ENCODE measurements at regions not wholly inside any gene's neighbourhood (a gene's known extent, or its start where the extent isn't known, plus 50 kb on each side); places are given as distances from the start of the nearest gene placed in this dataset.
"Not testable (repeated sequence)": the region's sequence is repeated elsewhere in the genome, so short reads cannot be mapped to it uniquely, and the experiment has no call there.

DNA sequence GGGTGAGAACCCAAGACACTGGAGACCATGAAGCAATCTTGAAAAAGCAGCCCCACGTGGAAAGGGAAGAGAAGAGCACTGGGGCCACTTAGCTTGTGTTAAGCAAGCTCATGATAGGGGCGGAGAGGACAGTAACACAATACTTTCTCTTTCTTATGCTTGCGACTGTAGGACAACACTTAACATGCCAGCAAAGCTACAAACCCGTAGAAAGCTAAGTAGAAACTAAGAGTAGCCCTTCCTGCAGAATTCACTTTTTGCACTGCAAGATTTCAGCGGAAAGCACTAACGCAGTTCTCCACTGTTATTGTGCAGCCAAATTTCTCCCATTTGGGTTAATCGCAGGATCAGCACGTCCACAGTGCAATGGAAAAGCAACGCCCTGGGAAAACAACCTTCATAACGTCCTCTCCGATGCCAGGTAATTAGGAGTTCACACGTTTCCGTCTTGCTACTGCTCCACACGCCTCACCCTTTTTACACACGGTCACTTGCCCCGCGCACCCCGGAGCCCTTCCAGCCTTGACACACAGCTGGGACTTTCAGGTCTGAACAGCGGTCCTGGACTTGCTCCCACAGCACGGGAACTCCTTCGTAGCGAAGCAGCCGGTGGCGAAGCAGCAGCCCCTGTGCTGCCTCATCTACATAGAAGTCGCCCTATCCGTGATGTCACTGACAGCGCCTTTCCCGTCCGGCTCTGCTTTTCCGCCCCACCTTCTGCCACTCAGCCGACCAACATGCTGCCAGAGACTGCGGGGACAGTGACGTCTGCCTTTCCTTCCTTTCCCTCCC, 148.6 kb downstream of the PPIAL4G start:
- no peak overlapping the region for H2BK5ac ChIP-seq (ENCODE audit: low read depth, low read length, poor library complexity, severe bottlenecking)
- H2AK5ac ChIP-seq (ENCODE audit: low read length, severe bottlenecking) = no peak overlapping the region
- H3K27me3 ChIP-seq (ENCODE audit: control insufficient read depth in 1 of 2, insufficient read depth in 1 of 2, low read length in 2 of 2) = peaks cover 7 to 22% of the 10 kb centered on the region in 2 experiments
- no peaks in the 10 kb centered on the region for H3K36me3 ChIP-seq (ENCODE audit: control insufficient read depth in 1 of 2, insufficient read depth in 2 of 2, low read depth in 1 of 2, low read length in 2 of 2)
- H2BK15ac ChIP-seq (ENCODE audit: low read depth, poor library complexity, severe bottlenecking) = no peak overlapping the region
- H3K4me3 ChIP-seq (ENCODE audit: insufficient read depth in 1 of 2, low read depth in 1 of 2, low read length in 2 of 2) = peak overlapping the region; percentile 42 to 84
- no peak overlapping the region for H3K27ac ChIP-seq (ENCODE audit: low read length, poor library complexity, severe bottlenecking)
- H3K9me3 ChIP-seq (ENCODE audit: control insufficient read depth, low read length) = peaks cover 6% of the 10 kb centered on the region
- H4K91ac ChIP-seq (ENCODE audit: low read length) = peak overlapping the region; percentile 83
- DNase-seq = peak; percentile 96
- under 1% methylated on average over 33 of the region's 33 CpGs for WGBS
- peak overlapping the region; percentile 65 for H3K4me2 ChIP-seq (ENCODE audit: low read length, poor library complexity, severe bottlenecking)
- H3K23ac ChIP-seq (ENCODE audit: low read length in 2 of 2) = no peak overlapping the region
- H3K14ac ChIP-seq (ENCODE audit: low read length in 2 of 2) = no peak overlapping the region
- peaks cover 6% of the 10 kb centered on the region for H3K4me1 ChIP-seq (ENCODE audit: control insufficient read depth, insufficient read depth, low read depth, low read length)
- H2BK12ac ChIP-seq (ENCODE audit: low read length in 2 of 2) = peak overlapping the region in 1 of 2 experiments; percentile 30
- H3K9ac ChIP-seq (ENCODE audit: low read length) = peak overlapping the region; percentile 94
- H2BK120ac ChIP-seq (ENCODE audit: low read depth, low read length) = peak overlapping the region; percentile 11
- H3K4ac ChIP-seq (ENCODE audit: low read depth in 1 of 2, low read length in 2 of 2) = peak overlapping the region in 1 of 2 experiments; percentile 62
- H3K79me1 ChIP-seq (replicated peaks; ENCODE audit: low read length, poor library complexity, severe bottlenecking) = no peaks in the 10 kb centered on the region
- peak overlapping the region; percentile 36 for H2AFZ ChIP-seq (ENCODE audit: low read depth, low read length)
- H3K18ac ChIP-seq (ENCODE audit: low read depth in 1 of 2, low read length in 2 of 2) = peak overlapping the region; percentile 7 to 68
- H4K8ac ChIP-seq (ENCODE audit: low read length) = peak overlapping the region; percentile 77

DNA sequence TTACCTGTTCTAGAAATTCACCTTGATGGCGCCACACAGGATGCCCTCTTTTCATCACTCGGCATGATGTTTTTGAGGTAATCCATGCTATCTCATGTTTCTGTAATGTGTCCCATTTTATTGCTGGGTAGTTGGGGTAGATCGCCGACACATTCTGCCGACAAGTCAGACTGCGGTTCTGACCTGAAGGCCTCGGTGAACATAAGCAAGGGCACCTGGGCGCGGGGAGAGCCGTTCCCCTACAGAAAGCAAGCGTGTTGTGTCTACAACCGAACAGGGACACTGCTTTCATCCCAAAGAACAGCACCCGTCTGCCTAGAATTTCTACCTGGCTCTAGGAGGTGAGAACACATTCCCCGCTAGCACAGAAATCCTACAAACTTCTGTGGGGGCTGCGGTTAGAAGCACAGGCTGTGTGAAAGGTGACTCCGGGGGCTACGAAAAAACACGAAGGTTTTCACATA, 149.2 kb downstream of the PPIAL4G start:
- Histone ChIP-seq H3K79me1 (replicated peaks; ENCODE audit: low read length, poor library complexity, severe bottlenecking) (no peaks in the 10 kb centered on the region), H4K8ac (ENCODE audit: low read length) (no peak overlapping the region), H3K36me3 (ENCODE audit: control insufficient read depth in 1 of 2, insufficient read depth in 2 of 2, low read depth in 1 of 2, low read length in 2 of 2) (no peaks in the 10 kb centered on the region), H3K4me3 (ENCODE audit: insufficient read depth in 1 of 2, low read depth in 1 of 2, low read length in 2 of 2) (peak overlapping the region in 1 of 2 experiments; percentile 84), H3K14ac (ENCODE audit: low read length in 2 of 2) (no peak overlapping the region), H3K18ac (ENCODE audit: low read depth in 1 of 2, low read length in 2 of 2) (no peak overlapping the region), H3K4me2 (ENCODE audit: low read length, poor library complexity, severe bottlenecking) (peak overlapping the region; percentile 65), H3K9ac (ENCODE audit: low read length) (peak overlapping the region; percentile 94), H4K91ac (ENCODE audit: low read length) (no peak overlapping the region), H2AK5ac (ENCODE audit: low read length, severe bottlenecking) (no peak overlapping the region), H3K27ac (ENCODE audit: low read length, poor library complexity, severe bottlenecking) (no peak overlapping the region), H3K23ac (ENCODE audit: low read length in 2 of 2) (no peak overlapping the region), H3K4me1 (ENCODE audit: control insufficient read depth, insufficient read depth, low read depth, low read length) (peaks cover 6% of the 10 kb centered on the region), H2AFZ (ENCODE audit: low read depth, low read length) (peak overlapping the region; percentile 36), H3K4ac (ENCODE audit: low read depth in 1 of 2, low read length in 2 of 2) (no peak overlapping the region), H3K9me3 (ENCODE audit: control insufficient read depth, low read length) (peaks cover 6% of the 10 kb centered on the region), H2BK120ac (ENCODE audit: low read depth, low read length) (no peak overlapping the region), H2BK15ac (ENCODE audit: low read depth, poor library complexity, severe bottlenecking) (no peak overlapping the region), H2BK5ac (ENCODE audit: low read depth, low read length, poor library complexity, severe bottlenecking) (no peak overlapping the region), H2BK12ac (ENCODE audit: low read length in 2 of 2) (no peak overlapping the region), H3K27me3 (ENCODE audit: control insufficient read depth in 1 of 2, insufficient read depth in 1 of 2, low read length in 2 of 2) (peaks cover 7 to 28% of the 10 kb centered on the region in 2 experiments)
- no peak for DNase-seq
- WGBS = 17% methylated on average over 13 of the region's 18 CpGs

DNA sequence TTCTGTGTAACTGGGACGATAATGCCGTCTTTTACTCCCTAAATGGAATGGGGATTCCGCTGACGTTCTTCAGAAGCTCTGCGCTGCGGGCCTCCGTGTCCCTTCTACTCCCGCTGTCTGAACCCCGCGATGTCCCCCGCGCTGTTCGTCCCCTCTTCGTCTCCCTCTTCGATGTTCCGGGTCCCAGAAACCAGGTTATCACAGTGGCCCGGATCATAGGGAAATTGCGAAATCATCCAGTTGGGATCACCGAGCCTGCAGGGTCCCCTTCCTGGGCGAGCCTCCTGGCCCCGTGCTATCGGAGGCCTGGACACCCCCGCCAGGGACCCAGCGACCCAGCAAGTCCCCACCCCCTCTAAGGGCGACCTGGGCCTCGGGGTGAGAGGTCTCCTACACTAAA, 154.2 kb downstream of the PPIAL4G start:
- H2AFZ ChIP-seq (ENCODE audit: low read depth, low read length) = no peak overlapping the region
- no peak overlapping the region for H3K23ac ChIP-seq (ENCODE audit: low read length in 2 of 2)
- no peak overlapping the region for H4K8ac ChIP-seq (ENCODE audit: low read length)
- H2BK15ac ChIP-seq (ENCODE audit: low read depth, poor library complexity, severe bottlenecking) = no peak overlapping the region
- H2AK5ac ChIP-seq (ENCODE audit: low read length, severe bottlenecking) = no peak overlapping the region
- H3K14ac ChIP-seq (ENCODE audit: low read length in 2 of 2) = no peak overlapping the region
- 94% methylated on average over 26 of the region's 26 CpGs for WGBS
- DNase-seq = no peak
- peak overlapping the region in 1 of 2 experiments; percentile 51 for H3K4me3 ChIP-seq (ENCODE audit: insufficient read depth in 1 of 2, low read depth in 1 of 2, low read length in 2 of 2)
- no peak overlapping the region for H3K4ac ChIP-seq (ENCODE audit: low read depth in 1 of 2, low read length in 2 of 2)
- H3K9me3 ChIP-seq (ENCODE audit: control insufficient read depth, low read length) = peaks cover 6% of the 10 kb centered on the region
- no peaks in the 10 kb centered on the region for H3K79me1 ChIP-seq (replicated peaks; ENCODE audit: low read length, poor library complexity, severe bottlenecking)
- peaks cover under 1% of the 10 kb centered on the region for H3K4me1 ChIP-seq (ENCODE audit: control insufficient read depth, insufficient read depth, low read depth, low read length)
- no peak overlapping the region for H2BK5ac ChIP-seq (ENCODE audit: low read depth, low read length, poor library complexity, severe bottlenecking)
- H2BK12ac ChIP-seq (ENCODE audit: low read length in 2 of 2) = no peak overlapping the region
- no peak overlapping the region for H3K4me2 ChIP-seq (ENCODE audit: low read length, poor library complexity, severe bottlenecking)
- H3K27ac ChIP-seq (ENCODE audit: low read length, poor library complexity, severe bottlenecking) = no peak overlapping the region
- no peak overlapping the region for H4K91ac ChIP-seq (ENCODE audit: low read length)
- no peak overlapping the region for H3K18ac ChIP-seq (ENCODE audit: low read depth in 1 of 2, low read length in 2 of 2)
- H2BK120ac ChIP-seq (ENCODE audit: low read depth, low read length) = no peak overlapping the region
- no peaks in the 10 kb centered on the region for H3K36me3 ChIP-seq (ENCODE audit: control insufficient read depth in 1 of 2, insufficient read depth in 2 of 2, low read depth in 1 of 2, low read length in 2 of 2)
- H3K9ac ChIP-seq (ENCODE audit: low read length) = no peak overlapping the region
- peaks cover 0 to 35% of the 10 kb centered on the region in 2 experiments for H3K27me3 ChIP-seq (ENCODE audit: control insufficient read depth in 1 of 2, insufficient read depth in 1 of 2, low read length in 2 of 2)

DNA sequence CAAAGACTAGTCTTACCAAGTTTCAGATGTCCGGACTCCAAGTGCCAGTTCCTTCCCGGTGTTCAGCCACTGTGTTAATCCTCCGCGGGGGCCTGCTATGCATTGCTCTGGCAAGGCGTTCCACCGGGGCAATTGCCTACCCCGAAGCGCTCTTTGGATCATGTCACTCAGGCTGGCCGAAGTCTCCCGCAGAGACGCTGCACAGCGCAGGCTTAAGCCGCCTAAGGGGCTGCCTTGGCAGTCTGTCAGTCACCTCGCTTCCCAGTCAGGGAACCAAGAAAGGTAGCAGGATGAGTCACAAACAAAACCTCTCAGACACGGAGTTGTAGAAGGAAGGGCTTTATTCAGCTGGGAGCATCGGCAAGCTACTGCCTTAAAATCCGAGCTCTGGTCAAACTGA, 158.1 kb downstream of the PPIAL4G start:
- WGBS = 93% methylated on average over 15 of the region's 17 CpGs
- H3K27ac ChIP-seq (ENCODE audit: low read length, poor library complexity, severe bottlenecking); H3K4me3 ChIP-seq (ENCODE audit: insufficient read depth in 1 of 2, low read depth in 1 of 2, low read length in 2 of 2); H3K9ac ChIP-seq (ENCODE audit: low read length); H3K4me2 ChIP-seq (ENCODE audit: low read length, poor library complexity, severe bottlenecking); H3K9me3 ChIP-seq (ENCODE audit: control insufficient read depth, low read length); H2AK5ac ChIP-seq (ENCODE audit: low read length, severe bottlenecking); H3K4me1 ChIP-seq (ENCODE audit: control insufficient read depth, insufficient read depth, low read depth, low read length); H3K14ac ChIP-seq (ENCODE audit: low read length in 2 of 2); H3K23ac ChIP-seq (ENCODE audit: low read length in 2 of 2); H3K36me3 ChIP-seq (ENCODE audit: control insufficient read depth in 1 of 2, insufficient read depth in 2 of 2, low read depth in 1 of 2, low read length in 2 of 2); H2BK5ac ChIP-seq (ENCODE audit: low read depth, low read length, poor library complexity, severe bottlenecking); H2BK15ac ChIP-seq (ENCODE audit: low read depth, poor library complexity, severe bottlenecking); H3K79me1 ChIP-seq (replicated peaks; ENCODE audit: low read length, poor library complexity, severe bottlenecking); H2BK12ac ChIP-seq (ENCODE audit: low read length in 2 of 2); H2BK120ac ChIP-seq (ENCODE audit: low read depth, low read length); DNase-seq; H4K8ac ChIP-seq (ENCODE audit: low read length); H2AFZ ChIP-seq (ENCODE audit: low read depth, low read length); H3K18ac ChIP-seq (ENCODE audit: low read depth in 1 of 2, low read length in 2 of 2); H3K4ac ChIP-seq (ENCODE audit: low read depth in 1 of 2, low read length in 2 of 2); H4K91ac ChIP-seq (ENCODE audit: low read length): not testable (repeated sequence)
- peaks cover 0 to 18% of the 10 kb centered on the region in 2 experiments for H3K27me3 ChIP-seq (ENCODE audit: control insufficient read depth in 1 of 2, insufficient read depth in 1 of 2, low read length in 2 of 2)

Data from mesenchymal stem cell (in vitro differentiated cells and primary cell).